ENCODE measurements at regions not wholly inside any gene's neighbourhood (a gene's known extent, or its start where the extent isn't known, plus 50 kb on each side); places are given as distances from the start of the nearest gene placed in this dataset.

- no peak for TF ChIP-seq SP1 (CRISPR knock-in tag; conservative IDR thresholded peaks at IDR 0.05)
- TF ChIP-seq, protein P1, sequence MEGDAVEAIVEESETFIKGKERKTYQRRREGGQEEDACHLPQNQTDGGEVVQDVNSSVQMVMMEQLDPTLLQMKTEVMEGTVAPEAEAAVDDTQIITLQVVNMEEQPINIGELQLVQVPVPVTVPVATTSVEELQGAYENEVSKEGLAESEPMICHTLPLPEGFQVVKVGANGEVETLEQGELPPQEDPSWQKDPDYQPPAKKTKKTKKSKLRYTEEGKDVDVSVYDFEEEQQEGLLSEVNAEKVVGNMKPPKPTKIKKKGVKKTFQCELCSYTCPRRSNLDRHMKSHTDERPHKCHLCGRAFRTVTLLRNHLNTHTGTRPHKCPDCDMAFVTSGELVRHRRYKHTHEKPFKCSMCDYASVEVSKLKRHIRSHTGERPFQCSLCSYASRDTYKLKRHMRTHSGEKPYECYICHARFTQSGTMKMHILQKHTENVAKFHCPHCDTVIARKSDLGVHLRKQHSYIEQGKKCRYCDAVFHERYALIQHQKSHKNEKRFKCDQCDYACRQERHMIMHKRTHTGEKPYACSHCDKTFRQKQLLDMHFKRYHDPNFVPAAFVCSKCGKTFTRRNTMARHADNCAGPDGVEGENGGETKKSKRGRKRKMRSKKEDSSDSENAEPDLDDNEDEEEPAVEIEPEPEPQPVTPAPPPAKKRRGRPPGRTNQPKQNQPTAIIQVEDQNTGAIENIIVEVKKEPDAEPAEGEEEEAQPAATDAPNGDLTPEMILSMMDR (IDR thresholded peaks at IDR 0.05): no peak
- TF ChIP-seq, protein P2, sequence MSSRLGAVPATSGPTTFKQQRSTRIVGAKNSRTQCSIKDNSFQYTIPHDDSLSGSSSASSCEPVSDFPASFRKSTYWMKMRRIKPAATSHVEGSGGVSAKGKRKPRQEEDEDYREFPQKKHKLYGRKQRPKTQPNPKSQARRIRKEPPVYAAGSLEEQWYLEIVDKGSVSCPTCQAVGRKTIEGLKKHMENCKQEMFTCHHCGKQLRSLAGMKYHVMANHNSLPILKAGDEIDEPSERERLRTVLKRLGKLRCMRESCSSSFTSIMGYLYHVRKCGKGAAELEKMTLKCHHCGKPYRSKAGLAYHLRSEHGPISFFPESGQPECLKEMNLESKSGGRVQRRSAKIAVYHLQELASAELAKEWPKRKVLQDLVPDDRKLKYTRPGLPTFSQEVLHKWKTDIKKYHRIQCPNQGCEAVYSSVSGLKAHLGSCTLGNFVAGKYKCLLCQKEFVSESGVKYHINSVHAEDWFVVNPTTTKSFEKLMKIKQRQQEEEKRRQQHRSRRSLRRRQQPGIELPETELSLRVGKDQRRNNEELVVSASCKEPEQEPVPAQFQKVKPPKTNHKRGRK (CRISPR knock-in tag; IDR thresholded peaks at IDR 0.05; ENCODE audit: borderline replicate concordance): no peak
Measured at GRCh38 chr1:14511796-14512585, 86.5 kb upstream of the KAZN start.
